NCI-H2196 treated with DMSO at 0.1 percent for 48 hours (cell line): ENCODE measurements at regions not wholly inside any gene's neighbourhood (a gene's known extent, or its start where the extent isn't known, plus 50 kb on each side); places are given as distances from the start of the nearest gene placed in this dataset.
"Not testable (repeated sequence)": the region's sequence is repeated elsewhere in the genome, so short reads cannot be mapped to it uniquely, and the experiment has no call there.

Source experiments
- DNase-seq: peaks from one replicate; lab custom pipeline; 2025; ENCODE audit not compliant: unreplicated experiment; lab: John Stamatoyannopoulos, UW

DNA sequence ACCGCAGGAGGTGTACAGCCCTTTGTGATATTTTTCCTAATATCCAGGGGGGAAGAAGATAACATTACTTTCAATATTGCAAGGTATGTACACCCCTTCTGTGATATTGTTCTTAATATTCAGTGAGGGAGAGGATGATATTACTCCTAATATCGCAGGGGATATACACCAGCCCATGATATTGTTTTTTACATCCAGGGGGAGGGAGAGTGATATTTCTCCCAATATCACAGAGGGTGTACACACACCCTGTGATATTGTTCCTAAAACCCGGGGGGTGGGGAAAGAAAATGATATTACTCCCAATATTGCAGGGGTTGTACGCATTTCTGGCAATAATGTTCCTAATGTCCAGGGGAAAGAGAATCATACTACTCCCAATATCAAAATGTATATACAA lies 58.0 kb upstream of the SLC25A48 start:
- DNase-seq, result no peak

DNA sequence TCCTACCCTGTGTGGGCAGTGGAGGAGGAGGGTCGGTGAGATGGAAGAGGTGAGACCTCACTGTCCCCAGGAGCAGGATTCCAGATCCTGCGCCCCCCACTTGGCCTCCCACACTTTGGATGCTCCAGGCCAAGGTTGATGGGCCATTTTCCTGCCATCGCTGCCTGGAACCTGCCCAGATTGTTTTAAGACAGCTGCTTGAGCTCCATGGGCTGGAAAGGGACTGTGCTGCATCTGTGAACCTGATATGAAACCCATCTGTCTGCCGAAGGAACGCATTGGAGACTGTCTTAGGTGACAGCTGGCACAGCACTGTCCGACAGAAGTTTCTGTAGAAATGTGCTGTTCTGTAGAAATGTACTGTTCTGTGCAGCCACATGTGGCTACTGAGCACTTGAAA lies 72.7 kb upstream of the SLC25A48 start:
- DNase-seq, result no peak

DNA sequence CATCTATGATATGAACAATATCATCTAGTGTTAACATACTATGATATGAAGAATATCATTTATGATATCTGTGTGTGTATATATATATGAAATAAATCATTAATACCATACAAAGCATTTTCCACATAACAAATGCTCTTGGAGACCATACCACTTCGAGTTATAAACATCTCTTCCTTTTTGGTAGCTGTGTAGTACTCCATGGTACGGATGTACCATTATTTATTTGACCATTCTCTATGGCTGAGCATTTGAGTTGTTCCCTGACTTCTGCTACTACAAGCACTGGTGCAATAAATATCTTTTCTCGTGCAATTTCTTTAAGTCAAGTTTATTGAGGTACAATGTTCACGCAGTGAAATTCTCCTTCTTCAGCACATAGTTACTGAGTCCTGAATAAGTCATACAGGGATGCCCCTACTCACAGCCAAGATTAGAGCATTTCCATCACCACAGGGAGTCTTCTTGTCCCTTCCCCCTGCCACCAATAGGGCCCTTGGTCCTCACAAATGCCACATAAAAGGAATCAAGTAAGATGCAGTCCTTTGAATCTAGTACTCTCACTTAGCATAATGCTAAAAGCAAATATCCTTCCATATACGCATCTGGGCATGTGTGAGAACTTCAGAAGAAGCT lies 75.2 kb upstream of the SLC25A48 start:
- no peak for DNase-seq

DNA sequence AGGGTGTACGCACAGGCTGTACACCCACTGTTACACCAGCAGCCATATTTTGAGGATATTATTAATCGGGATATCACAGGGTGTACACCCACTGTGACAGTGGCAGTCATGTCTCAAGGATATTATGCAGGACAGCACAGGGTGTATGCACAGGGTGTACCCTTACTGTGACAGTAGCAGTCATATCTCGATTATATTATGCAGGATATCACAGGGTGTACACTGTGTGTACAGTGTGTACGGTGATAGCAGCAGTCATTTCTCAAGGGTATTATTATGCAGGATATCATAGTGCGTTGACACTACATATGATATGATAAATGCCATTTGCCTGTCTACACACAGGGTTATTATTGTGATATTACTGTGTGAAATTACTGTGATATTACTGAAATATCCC lies 80.5 kb upstream of the SLC25A48 start:
- no peak for DNase-seq

DNA sequence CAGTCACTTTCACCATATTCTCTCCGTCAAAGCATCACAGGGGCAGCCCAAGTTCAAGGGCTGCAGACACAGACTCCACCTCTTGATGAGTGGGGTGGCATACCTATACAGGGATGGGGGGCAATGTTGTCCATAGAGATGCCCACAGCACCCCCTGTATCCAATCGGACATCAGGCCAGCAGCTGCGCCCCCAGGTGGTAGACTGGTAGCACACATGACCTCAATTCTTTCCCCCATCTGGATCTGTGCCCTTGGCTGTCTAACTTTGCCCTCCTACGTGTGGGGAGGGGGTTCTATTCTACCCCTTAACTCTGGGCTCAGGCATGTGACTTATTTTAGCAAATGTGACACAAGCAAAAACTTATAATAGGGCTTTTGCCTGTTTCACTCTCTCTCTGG lies 84.0 kb upstream of the SLC25A48 start:
- no peak for DNase-seq

DNA sequence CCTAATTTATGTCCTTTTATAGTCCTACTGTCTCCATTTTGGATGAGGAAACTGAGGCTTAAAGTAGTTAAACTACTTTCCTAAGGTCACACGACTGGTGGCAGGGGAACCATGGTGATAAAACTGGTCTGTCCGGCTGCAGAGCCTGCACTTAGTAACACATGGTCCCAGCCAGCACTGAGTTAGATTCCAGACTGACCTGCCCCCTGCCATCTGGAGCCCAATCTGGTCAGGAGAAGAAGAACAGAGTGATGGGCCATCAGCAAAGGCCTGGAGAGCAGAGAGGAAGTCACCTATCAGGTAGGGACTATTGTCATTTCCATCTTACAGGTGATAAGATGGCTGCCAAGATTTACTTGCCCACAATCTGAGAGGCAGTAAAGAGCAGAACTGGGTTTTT lies 86.6 kb upstream of the SLC25A48 start:
- no peak for DNase-seq

DNA sequence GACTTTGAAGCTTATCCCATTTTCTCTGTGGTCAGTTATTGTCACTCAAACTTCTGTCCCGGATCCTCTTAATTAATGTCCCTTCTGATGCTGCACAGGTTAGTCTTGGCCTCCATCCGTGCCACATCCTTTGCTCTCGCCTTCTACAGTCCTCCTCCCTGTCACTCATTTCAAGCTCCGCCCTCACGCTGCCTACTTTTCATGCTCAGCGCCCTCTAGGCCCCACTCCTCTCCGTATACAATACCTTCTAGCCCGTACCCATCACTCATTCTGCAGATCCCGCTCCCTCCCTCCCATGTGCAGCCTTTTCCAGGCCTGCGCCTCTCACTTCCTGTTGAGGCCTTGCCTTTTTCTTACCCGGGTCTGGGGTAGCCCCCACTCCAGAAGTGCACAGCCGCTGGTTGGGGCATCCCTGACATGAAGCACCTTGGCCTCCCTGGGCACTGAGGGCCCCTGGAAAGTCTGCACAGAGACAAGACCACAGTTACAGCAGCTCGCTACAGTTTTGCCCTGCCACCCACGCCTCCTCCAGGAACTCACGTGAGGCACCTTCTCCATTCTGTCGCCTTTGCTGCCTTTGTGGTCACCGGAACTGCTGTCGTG lies 88.5 kb upstream of the SLC25A48 start:
- DNase-seq, result no peak

DNA sequence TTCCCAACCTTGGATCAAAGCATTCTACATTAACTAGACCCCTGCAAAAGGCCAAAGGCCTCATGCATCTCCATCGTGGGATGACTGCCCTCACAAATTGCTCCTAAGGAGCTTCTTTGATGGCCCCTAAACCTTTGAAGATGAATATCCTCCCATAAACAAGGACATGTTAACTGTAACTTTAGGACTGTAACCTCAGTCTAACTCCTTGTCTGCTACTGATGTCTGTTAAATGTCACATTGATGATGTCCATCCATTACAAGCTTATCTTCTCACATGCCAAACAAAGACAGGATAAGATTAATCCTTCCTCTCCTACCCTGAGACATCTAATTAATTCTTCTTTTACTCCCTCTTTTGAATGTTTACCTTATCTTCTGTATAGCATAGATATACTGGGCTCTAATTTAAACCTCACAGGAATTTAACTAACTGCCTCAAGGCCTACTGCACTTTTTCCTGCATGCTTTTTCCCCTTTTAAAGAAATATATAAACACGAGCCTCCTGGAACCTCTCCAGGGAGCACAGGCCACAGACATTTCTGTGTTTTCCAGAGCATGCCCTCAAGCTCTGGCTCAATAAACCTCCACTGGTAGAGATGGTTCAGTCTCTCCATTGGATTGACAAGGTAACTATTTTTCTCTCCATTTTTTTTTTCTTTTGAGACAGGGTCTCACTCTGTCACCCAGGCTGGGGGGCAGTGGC lies 90.6 kb upstream of the SLC25A48 start:
- no peak for DNase-seq

DNA sequence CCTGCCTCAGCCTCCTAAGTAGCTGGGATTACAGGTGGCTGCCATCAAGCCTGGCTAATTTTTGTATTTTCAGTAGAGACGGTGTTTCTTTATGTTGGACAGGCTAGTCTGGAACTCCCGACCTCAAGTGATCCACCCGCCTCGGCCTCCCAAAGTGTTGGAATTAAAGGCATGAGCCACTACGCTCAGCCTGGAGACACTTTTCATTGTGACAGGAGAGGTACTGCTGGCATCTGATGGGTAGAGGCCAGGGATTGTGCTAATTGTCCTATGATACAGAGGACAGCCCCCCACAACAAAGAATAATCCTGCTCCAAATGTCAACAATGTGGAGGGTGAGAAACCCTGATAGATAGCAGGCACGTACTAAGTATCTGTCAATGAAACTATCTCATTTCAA lies 91.3 kb upstream of the SLC25A48 start:
- DNase-seq, result no peak

DNA sequence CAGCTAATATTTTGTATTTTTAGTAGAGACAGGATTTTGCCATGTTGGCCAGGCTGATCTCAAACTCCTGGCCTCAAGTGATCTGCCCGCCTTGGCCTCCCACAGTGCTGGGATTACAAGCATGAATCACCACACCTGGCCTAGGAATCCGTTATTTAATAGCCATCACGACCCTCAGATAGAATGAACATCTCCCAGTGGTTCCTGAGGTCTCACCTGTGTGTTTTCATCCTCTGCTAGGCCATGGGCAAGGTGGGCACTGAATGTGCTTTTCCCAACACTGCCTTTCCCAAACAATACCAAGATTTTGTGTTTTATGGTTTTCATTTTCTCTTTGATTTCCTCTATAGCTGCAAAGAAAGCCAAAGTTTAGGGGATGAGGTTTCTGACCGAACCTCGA lies 92.2 kb upstream of the SLC25A48 start:
- not testable (repeated sequence) for DNase-seq

DNA sequence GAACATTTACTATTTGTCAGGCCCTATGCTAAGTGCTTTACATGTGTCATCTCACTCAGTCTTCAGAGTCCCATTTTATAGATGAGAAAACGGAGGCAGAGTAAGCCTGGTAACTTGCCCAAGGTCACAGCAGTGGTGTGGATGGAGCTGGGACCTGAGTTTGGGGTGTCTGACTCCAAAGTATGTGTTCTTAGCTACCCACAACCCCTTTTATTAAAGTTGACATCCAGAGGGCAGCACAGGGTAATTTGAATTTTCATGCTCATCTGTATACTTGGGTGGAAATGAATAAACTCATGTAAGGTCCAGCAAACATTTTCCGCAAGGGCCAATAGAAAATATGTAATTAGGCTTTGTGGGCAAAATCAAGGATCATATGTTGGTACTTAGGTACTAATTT lies 93.4 kb upstream of the SLC25A48 start:
- no peak for DNase-seq

DNA sequence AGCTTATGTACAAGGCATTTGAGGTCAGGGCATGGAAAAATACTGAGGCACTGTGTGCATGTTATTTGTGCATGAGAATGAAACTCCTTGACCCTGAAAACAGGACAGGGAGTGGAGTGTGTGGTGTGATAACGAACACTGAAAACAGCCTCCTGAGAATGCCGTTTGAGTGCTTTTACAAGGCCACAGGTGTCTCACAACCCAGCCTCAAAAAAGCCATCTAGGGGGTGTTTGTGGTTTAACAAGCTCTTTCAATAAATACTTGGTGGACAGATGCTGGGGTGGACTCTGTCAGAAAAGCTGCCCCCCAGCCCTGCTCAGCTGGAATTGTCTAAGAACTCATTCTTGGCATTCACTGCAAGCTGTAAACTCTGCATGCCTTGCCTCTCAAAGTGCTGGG lies 94.0 kb upstream of the SLC25A48 start:
- DNase-seq, result no peak

DNA sequence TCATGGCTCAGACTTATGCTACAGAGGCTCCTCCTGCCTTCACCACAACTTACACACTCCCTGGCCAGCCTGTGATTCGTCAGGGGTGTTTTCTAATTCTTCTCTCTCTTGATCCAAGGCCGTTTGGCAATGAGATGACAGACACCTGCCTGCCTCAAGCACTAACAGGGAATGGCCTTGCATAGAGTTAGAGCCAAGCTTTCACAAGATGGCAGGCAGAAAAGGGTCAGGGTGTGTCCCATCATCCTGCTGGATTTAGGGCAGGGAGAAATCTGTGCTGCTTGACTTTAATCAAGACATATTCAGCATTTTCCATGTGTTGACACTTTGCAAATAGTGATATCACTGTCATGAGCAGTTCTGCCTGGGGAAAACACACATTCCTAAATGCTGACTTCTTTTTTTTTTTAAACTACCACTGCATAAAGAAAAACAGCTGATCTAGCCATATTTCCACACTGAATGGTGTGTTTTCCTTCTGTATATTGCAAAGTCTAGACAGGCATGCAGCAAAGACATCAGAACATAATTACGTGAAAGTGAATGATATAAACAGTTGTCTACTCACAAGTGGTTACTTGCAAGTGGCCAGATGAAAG lies 95.0 kb upstream of the SLC25A48 start:
- DNase-seq, result no peak

DNA sequence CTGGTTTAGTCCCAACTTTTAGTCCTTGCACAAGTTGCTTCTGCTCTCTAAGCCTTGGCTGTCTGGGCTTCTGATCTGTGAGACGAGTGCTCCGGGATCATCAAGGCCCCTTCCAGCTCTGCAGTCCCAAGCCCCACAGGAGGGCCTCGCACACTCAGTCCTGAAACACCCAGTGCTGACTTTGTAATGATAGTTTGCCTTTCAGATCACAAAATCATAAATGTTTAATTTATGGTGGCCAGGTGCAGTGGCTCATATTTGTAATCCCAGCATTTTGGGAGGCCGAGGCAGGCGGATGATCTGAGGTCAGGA lies 95.9 kb upstream of the SLC25A48 start:
- no peak for DNase-seq

DNA sequence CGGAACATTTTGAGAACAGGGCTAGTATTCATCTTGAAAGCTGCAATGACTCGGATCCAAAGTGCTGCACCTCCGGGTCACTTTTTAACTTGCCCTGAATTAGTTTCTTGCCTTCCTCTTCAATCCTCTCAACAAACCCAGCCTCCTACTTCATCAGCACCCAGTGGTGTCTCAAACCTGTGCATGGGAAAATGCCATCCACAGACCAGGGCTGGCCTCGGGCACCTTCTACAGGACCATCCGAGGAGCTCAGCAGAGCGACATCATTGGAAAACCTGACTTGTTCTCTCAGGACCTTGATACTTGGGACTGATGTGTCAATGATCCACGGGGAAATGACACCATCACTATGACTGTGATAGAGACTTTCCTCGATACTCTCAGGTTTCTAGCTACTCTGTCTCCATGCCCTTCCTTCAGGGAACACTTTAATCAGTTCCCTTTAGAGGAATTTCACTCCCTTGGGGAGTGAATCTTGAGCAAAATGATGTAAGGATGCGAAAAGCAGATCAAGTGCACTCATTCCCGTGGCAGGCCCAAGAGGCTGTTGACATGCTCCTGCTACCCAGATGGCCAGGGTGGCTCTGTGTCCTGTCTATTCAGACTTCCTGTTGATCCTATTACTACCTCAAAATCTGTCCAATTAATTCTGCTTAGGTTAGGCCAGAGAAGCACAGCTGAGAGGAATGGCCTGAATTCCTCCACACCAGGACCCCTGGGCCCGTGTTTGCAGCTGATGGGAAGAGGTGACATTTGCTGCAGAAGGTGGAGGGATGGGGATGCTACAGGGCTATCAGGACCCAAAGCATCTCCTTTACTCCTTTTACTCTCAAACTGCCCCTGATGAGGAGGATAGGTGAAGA lies 96.5 kb upstream of the SLC25A48 start:
- DNase-seq, result no peak

DNA sequence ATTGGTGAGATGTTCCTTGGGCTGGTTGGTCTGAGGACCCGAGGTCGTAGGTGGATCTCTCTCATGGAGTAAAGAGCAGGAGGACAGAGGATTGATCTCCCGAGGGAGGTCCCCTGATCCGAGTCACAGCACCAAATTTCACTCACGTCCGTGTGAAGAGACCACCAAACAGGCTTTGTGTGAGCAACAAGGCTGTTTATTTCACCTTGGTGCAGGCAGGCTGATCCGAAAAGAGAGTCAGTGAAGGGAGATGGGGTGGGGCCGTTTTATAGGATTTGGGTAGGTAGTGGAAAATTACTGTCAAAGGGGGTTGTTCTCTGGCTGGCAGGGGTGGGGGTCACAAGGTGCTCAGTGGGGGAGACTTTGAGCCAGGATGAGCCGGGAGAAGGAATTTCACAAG lies 97.5 kb upstream of the SLC25A48 start:
- DNase-seq, result not testable (repeated sequence)

DNA sequence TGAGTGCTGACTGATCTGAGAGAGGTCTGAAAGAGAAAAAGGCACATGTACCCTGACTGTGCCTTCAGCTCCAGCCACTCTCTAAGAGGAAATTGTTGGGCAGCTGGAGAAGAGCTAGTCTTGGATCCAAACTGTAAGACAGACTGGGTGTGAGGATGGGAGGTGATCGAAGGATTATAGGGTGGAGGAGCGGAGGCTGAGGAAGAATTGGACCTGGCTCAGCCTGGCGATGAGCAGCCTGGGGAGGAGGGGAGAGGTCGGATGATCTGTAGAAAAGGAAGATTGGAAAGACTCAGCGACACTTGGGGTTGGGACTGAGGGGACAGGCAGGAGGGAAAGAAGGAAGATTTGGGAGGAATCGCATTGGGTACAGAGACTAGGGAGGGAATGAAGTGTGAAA lies 98.6 kb upstream of the SLC25A48 start:
- no peak for DNase-seq

DNA sequence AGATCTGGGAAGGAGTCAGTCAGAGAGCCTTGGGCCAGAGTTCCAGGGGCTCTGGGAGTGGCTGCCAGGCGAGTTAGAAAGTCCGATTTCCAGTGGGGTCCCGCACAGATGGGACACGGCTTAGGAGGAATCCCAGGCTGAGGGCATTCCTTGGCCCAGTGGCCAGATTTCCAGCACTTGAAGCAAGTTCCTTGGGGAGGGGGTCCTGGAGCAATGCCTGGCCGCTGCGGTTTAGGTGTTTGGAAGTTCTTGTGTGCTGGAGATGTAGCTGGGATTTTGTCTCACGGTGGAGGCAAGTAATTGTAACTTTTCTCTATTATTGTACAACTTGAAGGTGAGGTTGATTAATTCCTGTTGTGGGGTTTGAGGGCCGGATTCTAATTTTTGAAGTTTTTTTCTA lies 99.5 kb upstream of the SLC25A48 start:
- not testable (repeated sequence) for DNase-seq

DNA sequence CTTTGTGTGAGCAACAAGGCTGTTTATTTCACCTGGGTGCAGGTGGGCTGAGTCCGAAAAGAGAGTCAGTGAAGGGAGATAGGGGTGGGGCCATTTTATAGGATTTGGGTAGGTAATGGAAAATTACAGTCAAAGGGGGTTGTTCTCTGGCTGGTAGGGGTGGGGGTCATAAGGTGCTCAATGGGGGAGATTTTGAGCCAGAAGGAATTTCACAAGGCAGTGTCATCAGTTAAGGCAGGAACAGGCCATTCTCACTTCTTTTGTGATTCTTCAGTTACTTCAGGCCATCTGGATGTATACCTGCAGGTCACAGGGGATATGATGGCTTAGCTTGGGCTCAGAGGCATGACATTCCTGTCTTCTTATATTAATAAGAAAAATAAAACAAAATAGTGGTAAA lies 103.4 kb upstream of the SLC25A48 start:
- not testable (repeated sequence) for DNase-seq

DNA sequence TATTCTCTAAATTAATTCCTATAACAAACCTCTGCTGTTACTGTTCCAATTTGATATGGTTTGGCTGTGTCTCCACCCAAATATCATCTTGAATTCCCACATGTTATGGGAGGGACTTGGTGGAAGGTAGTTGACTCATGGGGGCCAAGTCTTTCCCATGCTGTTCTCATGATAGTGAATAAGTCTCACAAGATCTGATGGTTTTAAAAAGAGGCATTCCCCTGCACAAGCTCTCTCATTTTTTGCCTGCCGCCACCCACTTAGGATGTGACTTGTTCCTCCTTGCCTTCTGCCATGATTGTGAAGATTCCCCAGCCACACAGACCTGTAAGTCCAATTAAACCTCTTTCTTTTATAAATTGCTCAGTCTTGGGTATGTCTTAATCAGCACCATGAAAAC lies 104.3 kb upstream of the SLC25A48 start:
- DNase-seq, result not testable (repeated sequence)

DNA sequence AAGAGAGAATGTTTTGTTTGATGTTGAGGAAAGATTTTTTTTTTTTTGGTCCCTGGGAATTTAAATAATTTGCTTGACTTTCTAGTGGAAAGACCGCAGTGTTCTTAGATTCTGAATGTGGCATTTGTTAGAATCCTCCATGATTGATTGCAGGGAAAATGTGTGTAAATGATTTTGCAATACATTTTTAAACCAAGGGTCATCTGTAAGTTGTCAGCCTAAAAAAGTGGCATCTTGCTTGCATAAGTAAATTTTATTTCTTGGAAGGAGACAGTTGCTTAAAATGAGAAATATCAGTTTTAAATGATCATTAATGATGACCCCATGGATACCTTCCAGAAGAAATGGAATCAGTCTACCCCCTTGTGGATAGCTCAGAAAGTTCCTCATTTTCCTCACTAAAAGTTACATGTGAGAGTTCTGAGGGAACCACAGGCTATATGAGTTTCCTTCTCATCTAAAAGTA lies 105.1 kb upstream of the SLC25A48 start:
- DNase-seq, result no peak
